HG03432 (cell line): ENCODE measurements at regions not wholly inside any gene's neighbourhood (a gene's known extent, or its start where the extent isn't known, plus 50 kb on each side); places are given as distances from the start of the nearest gene placed in this dataset.

Source experiments
- ATAC-seq: cut with Tn5 transposase; IDR thresholded peaks from one replicate; pipeline ENCODE4 v1.9.1; 2021; ENCODE audit warnings: mild to moderate bottlenecking, moderate library complexity; ENCODE audit not compliant: unreplicated experiment

GRCh38 chr12:24116548-24116947 is 167.1 kb upstream of the SOX5 start:
- ATAC-seq: no peak

GRCh38 chr12:24113701-24114100 is 164.2 kb upstream of the SOX5 start:
- ATAC-seq: no peak

- ATAC-seq: no peak
These were observed 162.1 kb upstream of the SOX5 start for GRCh38 chr12:24111616-24112015.

- ATAC-seq: no peak
These were observed 161.6 kb upstream of the SOX5 start for GRCh38 chr12:24111086-24111485.

GRCh38 chr12:24109381-24110039 is 160.0 kb upstream of the SOX5 start:
- peak; percentile 94 for ATAC-seq

- ATAC-seq: no peak
These were observed 153.2 kb upstream of the SOX5 start for GRCh38 chr12:24102676-24103075.

GRCh38 chr12:24099576-24099975 is 150.1 kb upstream of the SOX5 start:
- no peak for ATAC-seq

- ATAC-seq: no peak
These were observed 145.8 kb upstream of the SOX5 start for GRCh38 chr12:24095245-24095644.

- no peak for ATAC-seq
These were observed 140.0 kb upstream of the SOX5 start for GRCh38 chr12:24089510-24089890.

- ATAC-seq: no peak
These were observed 139.5 kb upstream of the SOX5 start for GRCh38 chr12:24088751-24089509.

- ATAC-seq: no peak
These were observed 137.8 kb upstream of the SOX5 start for GRCh38 chr12:24087294-24087693.

- ATAC-seq: no peak
These were observed 135.3 kb upstream of the SOX5 start for GRCh38 chr12:24084800-24085199.

GRCh38 chr12:24083838-24084237 is 134.4 kb upstream of the SOX5 start:
- ATAC-seq: no peak

- no peak for ATAC-seq
These were observed 132.1 kb upstream of the SOX5 start for GRCh38 chr12:24081606-24082005.

- no peak for ATAC-seq
These were observed 131.6 kb upstream of the SOX5 start for GRCh38 chr12:24081092-24081529.

GRCh38 chr12:24080465-24080864 is 131.0 kb upstream of the SOX5 start:
- ATAC-seq: no peak

- ATAC-seq: no peak
These were observed 129.6 kb upstream of the SOX5 start for GRCh38 chr12:24079083-24079482.

GRCh38 chr12:24078318-24078765 is 128.9 kb upstream of the SOX5 start:
- no peak for ATAC-seq

- ATAC-seq: no peak
These were observed 127.7 kb upstream of the SOX5 start for GRCh38 chr12:24077161-24077560.

- no peak for ATAC-seq
These were observed 126.2 kb upstream of the SOX5 start for GRCh38 chr12:24075650-24076049.

- ATAC-seq: no peak
These were observed 123.8 kb upstream of the SOX5 start for GRCh38 chr12:24073170-24073810.

- ATAC-seq: no peak
These were observed 122.8 kb upstream of the SOX5 start for GRCh38 chr12:24072302-24072701.
